ENCODE measurements at regions not wholly inside any gene's neighbourhood (a gene's known extent, or its start where the extent isn't known, plus 50 kb on each side); places are given as distances from the start of the nearest gene placed in this dataset.

DNA sequence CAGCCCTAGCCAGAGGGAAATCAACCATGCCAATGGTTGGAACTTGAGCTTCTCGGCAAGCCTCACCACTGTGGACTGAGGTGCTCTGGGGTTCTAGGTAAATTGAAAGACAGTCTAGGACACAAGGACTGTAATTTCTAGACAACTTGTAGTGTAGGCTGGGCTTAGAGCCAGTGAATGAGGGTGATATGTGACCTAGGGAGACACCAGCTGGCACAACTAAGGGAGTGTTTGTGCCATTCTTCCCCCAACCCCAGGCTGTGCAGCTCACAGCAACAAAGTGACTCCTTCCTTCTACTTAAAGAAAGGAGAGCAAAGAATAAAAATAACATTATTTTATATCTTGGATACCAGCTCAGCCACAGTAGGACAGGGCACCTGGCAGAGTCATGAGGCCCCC is 1690.7 kb upstream of the TMEFF2 start:
- no TSS peak for BruUV-seq (replicated peaks)
- no peaks in the 10 kb centered on the region for H3F3A ChIP-seq (ENCODE audit: insufficient read depth, low read depth)
- no peak overlapping the region for H3K27ac ChIP-seq
- H3K9me2 ChIP-seq (ENCODE audit: insufficient read depth), result no peaks in the 10 kb centered on the region
- intact Hi-C loops (cut with micrococcal nuclease; ENCODE audit: unreplicated experiment), result no loop called here
- H3K36me3 ChIP-seq (ENCODE audit: low read depth), result no peaks in the 10 kb centered on the region
- POLR2A ChIA-PET (ENCODE audit: unreplicated experiment), result no interaction called here
- no peak for DNase-seq
- CTCF ChIA-PET, result no interaction called here
- no peak overlapping the region for H2AFZ ChIP-seq
- H3K79me2 ChIP-seq (ENCODE audit: low read depth), result no peaks in the 10 kb centered on the region
- no peaks in the 10 kb centered on the region for H3K4me1 ChIP-seq (replicated peaks; ENCODE audit: insufficient read depth)
- H3K27me3 ChIP-seq (ENCODE audit: insufficient read depth, low read depth), result no peaks in the 10 kb centered on the region
- H3K4me3 ChIP-seq, result no peak overlapping the region
- no peak overlapping the region for H3K4me2 ChIP-seq
- H3K9me3 ChIP-seq (ENCODE audit: insufficient read depth, low read depth), result no peaks in the 10 kb centered on the region
- no peaks in the 10 kb centered on the region for H4K20me1 ChIP-seq (ENCODE audit: insufficient read depth)
- TF ChIP-seq, protein P1, sequence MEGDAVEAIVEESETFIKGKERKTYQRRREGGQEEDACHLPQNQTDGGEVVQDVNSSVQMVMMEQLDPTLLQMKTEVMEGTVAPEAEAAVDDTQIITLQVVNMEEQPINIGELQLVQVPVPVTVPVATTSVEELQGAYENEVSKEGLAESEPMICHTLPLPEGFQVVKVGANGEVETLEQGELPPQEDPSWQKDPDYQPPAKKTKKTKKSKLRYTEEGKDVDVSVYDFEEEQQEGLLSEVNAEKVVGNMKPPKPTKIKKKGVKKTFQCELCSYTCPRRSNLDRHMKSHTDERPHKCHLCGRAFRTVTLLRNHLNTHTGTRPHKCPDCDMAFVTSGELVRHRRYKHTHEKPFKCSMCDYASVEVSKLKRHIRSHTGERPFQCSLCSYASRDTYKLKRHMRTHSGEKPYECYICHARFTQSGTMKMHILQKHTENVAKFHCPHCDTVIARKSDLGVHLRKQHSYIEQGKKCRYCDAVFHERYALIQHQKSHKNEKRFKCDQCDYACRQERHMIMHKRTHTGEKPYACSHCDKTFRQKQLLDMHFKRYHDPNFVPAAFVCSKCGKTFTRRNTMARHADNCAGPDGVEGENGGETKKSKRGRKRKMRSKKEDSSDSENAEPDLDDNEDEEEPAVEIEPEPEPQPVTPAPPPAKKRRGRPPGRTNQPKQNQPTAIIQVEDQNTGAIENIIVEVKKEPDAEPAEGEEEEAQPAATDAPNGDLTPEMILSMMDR (conservative IDR thresholded peaks at IDR 0.05), result no peak
- TF ChIP-seq EZH2 (IDR thresholded peaks at IDR 0.05; ENCODE audit: low read depth), result no peak

DNA sequence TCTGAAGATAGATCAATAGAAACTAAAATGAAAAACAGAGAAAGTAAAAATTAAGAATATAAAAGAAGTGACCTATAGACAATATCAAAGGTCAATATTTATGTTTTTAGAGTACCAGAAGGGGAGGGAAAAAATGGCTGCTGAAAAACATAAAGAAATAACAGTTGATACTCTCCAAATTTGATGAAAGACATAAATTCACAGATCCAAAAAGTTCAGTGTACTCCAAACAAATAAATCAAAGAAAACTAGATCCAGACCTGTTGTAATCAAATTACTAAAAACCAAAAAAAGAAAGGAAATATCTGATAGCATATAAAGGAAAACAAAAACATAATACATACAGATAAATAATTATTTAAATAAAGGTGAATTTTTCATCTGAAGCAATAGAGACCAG is 1689.1 kb upstream of the TMEFF2 start:
- no peaks in the 10 kb centered on the region for H3F3A ChIP-seq (ENCODE audit: insufficient read depth, low read depth)
- no peaks in the 10 kb centered on the region for H3K27me3 ChIP-seq (ENCODE audit: insufficient read depth, low read depth)
- no peak overlapping the region for H3K4me2 ChIP-seq
- H3K9me3 ChIP-seq (ENCODE audit: insufficient read depth, low read depth), result no peaks in the 10 kb centered on the region
- no peak overlapping the region for H3K27ac ChIP-seq
- H3K9me2 ChIP-seq (ENCODE audit: insufficient read depth), result no peaks in the 10 kb centered on the region
- no peak overlapping the region for H3K4me3 ChIP-seq
- CTCF ChIA-PET, result no interaction called here
- TF ChIP-seq, protein P1 (conservative IDR thresholded peaks at IDR 0.05), result no peak
- TF ChIP-seq EZH2 (IDR thresholded peaks at IDR 0.05; ENCODE audit: low read depth), result no peak
- POLR2A ChIA-PET (ENCODE audit: unreplicated experiment), result no interaction called here
- intact Hi-C loops (cut with micrococcal nuclease; ENCODE audit: unreplicated experiment), result no loop called here
- H3K36me3 ChIP-seq (ENCODE audit: low read depth), result no peaks in the 10 kb centered on the region
- DNase-seq, result no peak
- no TSS peak for BruUV-seq (replicated peaks)
- H2AFZ ChIP-seq, result no peak overlapping the region
- H3K4me1 ChIP-seq (replicated peaks; ENCODE audit: insufficient read depth), result no peaks in the 10 kb centered on the region
- no peaks in the 10 kb centered on the region for H4K20me1 ChIP-seq (ENCODE audit: insufficient read depth)
- no peaks in the 10 kb centered on the region for H3K79me2 ChIP-seq (ENCODE audit: low read depth)

DNA sequence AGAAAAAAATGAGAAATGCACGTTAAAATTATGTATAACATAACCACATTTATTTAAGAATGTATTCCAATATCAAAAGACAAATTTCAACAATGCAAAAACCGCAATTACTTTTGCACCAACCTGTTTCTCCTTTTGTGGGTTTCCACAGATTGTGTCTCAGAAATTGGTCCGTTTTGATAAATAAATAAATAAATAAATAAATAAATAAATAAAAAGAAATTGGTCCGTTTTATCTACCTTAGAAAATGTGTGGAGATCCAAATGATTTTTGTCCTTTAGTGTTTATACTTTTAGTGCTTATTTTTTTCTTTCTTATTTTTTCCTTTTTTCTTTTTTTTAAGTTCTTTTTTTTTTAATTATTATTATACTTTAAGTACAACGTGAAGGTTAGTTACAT is 1682.2 kb upstream of the TMEFF2 start:
- Histone ChIP-seq H3K4me3 (no peak overlapping the region), H3K79me2 (ENCODE audit: low read depth) (no peaks in the 10 kb centered on the region), H3K27ac (no peak overlapping the region), H3K9me2 (ENCODE audit: insufficient read depth) (no peaks in the 10 kb centered on the region), H2AFZ (no peak overlapping the region), H3F3A (ENCODE audit: insufficient read depth, low read depth) (no peaks in the 10 kb centered on the region), H3K4me1 (replicated peaks; ENCODE audit: insufficient read depth) (no peaks in the 10 kb centered on the region), H3K4me2 (no peak overlapping the region), H3K9me3 (ENCODE audit: insufficient read depth, low read depth) (no peaks in the 10 kb centered on the region), H4K20me1 (ENCODE audit: insufficient read depth) (no peaks in the 10 kb centered on the region), H3K27me3 (ENCODE audit: insufficient read depth, low read depth) (no peaks in the 10 kb centered on the region), H3K36me3 (ENCODE audit: low read depth) (no peaks in the 10 kb centered on the region)
- CTCF ChIA-PET, result no interaction called here
- BruUV-seq (replicated peaks), result no TSS peak
- no peak for TF ChIP-seq EZH2 (IDR thresholded peaks at IDR 0.05; ENCODE audit: low read depth)
- TF ChIP-seq, protein P1 (conservative IDR thresholded peaks at IDR 0.05), result no peak
- DNase-seq, result no peak
- intact Hi-C loops (cut with micrococcal nuclease; ENCODE audit: unreplicated experiment), result no loop called here
- POLR2A ChIA-PET (ENCODE audit: unreplicated experiment), result no interaction called here

All from PC-9 (cell line).